ENCODE measurements at regions not wholly inside any gene's neighbourhood (a gene's known extent, or its start where the extent isn't known, plus 50 kb on each side); places are given as distances from the start of the nearest gene placed in this dataset.

GRCh38 chr4:23062188-23062587 is 369.5 kb downstream of the GBA3 start:
- TF ChIP-seq POLR2A (IDR thresholded peaks at IDR 0.05), result no peak
- TF ChIP-seq, protein P1, sequence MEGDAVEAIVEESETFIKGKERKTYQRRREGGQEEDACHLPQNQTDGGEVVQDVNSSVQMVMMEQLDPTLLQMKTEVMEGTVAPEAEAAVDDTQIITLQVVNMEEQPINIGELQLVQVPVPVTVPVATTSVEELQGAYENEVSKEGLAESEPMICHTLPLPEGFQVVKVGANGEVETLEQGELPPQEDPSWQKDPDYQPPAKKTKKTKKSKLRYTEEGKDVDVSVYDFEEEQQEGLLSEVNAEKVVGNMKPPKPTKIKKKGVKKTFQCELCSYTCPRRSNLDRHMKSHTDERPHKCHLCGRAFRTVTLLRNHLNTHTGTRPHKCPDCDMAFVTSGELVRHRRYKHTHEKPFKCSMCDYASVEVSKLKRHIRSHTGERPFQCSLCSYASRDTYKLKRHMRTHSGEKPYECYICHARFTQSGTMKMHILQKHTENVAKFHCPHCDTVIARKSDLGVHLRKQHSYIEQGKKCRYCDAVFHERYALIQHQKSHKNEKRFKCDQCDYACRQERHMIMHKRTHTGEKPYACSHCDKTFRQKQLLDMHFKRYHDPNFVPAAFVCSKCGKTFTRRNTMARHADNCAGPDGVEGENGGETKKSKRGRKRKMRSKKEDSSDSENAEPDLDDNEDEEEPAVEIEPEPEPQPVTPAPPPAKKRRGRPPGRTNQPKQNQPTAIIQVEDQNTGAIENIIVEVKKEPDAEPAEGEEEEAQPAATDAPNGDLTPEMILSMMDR (IDR thresholded peaks at IDR 0.05), result no peak
